Posterior vena cava (tissue), 2 donors: ENCODE measurements at regions not wholly inside any gene's neighbourhood (a gene's known extent, or its start where the extent isn't known, plus 50 kb on each side); places are given as distances from the start of the nearest gene placed in this dataset.

Experiments used
- DNase-seq: peaks from one replicate; pipeline ENCODE4 v3.0.0-alpha.2; 2020; ENCODE audit warnings: low spot score
- intact Hi-C, 2 donors: fragments of 100-400 bp; cut with DNase I; formaldehyde crosslinking; loops; one replicate each; pipeline versions ENCODE4 v1.14.1 to v1.14.2; 2022 to 2023
- donor health status: DM: yes; HTN: yes; CAD: no.
- donor health status: DM: yes; HTN: yes; CAD: no.

GRCh38 chrX:13518126-13518525 lies 51.3 kb upstream of the EGFL6 start:
- intact Hi-C loops, result no loop called here
- DNase-seq, result no peak

- DNase-seq, result no peak
- intact Hi-C loops, result no loop called here
These were observed 54.0 kb upstream of the EGFL6 start for GRCh38 chrX:13515211-13515930.

- intact Hi-C loops, result no loop called here
- DNase-seq, result no peak
These were observed 57.5 kb upstream of the EGFL6 start for GRCh38 chrX:13511944-13512330.

GRCh38 chrX:13511241-13511943 lies 58.0 kb upstream of the EGFL6 start:
- intact Hi-C loops, result no loop called here
- DNase-seq, result no peak

GRCh38 chrX:13507893-13508292 lies 61.5 kb upstream of the EGFL6 start:
- intact Hi-C loops, result loop anchor here (1.0 to 10.0 kb wide), 4 partner anchors 135 to 527 kb away; no protein-coding TSS in a partner anchor
- DNase-seq, result no peak

- peak; percentile 81 for DNase-seq
These were observed 62.8 kb upstream of the EGFL6 start for GRCh38 chrX:13506574-13506973.

DNA sequence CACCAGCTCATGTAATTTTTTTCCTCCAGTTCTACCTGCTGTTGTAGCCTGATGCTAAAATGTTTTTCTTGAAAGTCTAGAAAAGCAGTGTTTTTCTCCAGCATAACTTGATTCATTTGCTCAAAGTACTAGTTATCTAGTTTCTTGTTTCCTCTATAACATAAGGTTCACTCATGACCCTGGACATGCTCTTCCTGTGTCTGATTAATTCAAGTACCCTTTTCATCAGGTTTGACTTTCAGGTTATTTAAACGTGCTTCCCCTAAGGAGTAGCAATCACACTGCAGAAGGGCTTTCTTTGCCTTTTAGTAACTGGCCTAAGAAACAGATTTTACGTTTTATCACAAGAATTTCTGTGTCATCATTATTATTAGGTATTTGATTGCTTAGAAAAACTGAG lies 66.8 kb upstream of the EGFL6 start:
- DNase-seq, result no peak
- intact Hi-C loops, result loop anchor here in 1 of 2 donors (10.0 kb wide), 1 partner anchor 532 kb away; no protein-coding TSS in a partner anchor

More at GRCh38 chrX:13506574-13506973, 62.8 kb upstream of the EGFL6 start:
- intact Hi-C loops, result loop anchor here in 1 of 2 donors (5.0 to 10.0 kb wide), 2 partner anchors 141 to 528 kb away; no protein-coding TSS in a partner anchor

DNA sequence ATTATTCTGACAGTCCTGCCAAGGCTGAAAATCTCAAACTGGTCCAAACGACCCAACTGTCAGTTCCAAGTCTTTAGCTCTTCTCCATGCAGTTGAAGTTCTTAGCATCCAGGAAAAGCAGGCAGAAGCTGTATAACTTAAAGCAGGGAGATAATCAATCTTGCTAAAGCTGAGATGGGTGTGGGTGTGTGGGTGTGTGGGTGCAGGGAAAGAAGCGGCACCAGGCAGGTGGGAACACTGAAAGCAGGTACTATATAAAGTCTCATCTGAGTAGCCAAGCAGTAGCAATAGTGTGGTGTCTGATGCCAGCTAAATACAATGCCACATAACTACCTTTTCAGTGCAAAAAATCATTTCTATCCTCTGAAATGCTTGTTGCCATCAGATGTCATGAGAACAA lies 69.7 kb upstream of the EGFL6 start:
- no peak for DNase-seq
- intact Hi-C loops, result loop anchor here in 1 of 2 donors (10.0 kb wide), 1 partner anchor 535 kb away; no protein-coding TSS in a partner anchor

- no peak for DNase-seq
- intact Hi-C loops, result no loop called here
These were observed 71.2 kb upstream of the EGFL6 start for GRCh38 chrX:13498238-13498637.

DNA sequence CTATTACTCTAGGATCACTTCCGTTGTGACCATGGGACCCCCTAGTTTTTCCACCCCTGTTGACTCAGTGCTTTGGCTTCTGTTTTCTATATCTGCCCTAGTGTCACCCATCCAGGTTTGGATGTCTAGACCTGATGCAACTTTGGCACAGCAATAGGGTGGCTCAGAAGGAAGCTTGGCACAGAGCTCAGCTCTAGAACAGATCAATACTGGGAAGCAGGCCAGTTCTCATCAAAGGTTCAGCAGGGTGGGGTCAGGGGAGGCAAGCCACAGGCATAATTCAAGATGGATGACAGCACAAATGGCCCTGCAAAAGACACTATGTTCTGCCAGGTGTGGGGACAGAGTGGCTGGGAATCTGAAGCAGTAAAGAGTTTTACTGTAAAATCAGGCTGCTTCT lies 74.2 kb upstream of the EGFL6 start:
- intact Hi-C loops, result no loop called here
- DNase-seq, result no peak

- DNase-seq, result no peak
- intact Hi-C loops, result no loop called here
These were observed 74.8 kb upstream of the EGFL6 start for GRCh38 chrX:13494562-13494961.

- intact Hi-C loops, result no loop called here
- DNase-seq, result no peak
These were observed 75.7 kb upstream of the EGFL6 start for GRCh38 chrX:13493659-13494058.

DNA sequence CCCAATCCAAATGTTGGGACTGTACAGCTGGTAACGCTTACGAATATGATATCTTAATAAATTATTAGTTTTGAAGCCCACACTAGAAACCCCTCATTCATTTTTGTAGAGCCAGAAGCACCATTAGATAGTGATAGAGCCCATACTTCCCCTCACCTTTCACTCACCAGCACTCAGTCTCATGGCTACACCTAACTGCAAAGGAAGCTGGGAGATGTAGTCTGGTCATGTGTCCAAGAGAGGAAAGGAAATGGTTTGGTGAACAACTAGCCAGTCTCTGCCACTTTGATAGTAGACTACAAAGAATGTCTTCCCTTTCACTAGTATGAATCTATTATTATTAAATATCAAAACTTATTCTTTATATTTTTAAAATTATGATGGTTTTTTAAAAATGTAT lies 77.1 kb upstream of the EGFL6 start:
- DNase-seq, result no peak
- intact Hi-C loops, result no loop called here

DNA sequence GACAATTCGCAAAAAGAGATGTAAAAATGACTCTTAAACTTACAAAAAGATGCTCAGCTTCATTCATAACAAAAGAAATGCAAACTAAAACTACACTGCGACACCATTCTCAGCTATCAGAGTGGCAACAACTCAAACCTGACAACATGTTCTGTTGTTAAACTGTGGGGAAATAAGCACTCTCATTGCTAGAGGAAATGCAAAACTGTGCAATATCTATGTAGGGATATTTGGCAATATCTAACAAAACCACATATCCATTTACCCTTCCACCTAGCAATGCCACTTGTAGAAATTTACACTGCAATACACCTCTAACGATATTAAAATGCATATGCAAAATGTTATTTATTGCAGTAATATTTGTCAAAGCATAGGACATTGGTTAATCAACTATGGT lies 78.3 kb upstream of the EGFL6 start:
- DNase-seq, result no peak
- intact Hi-C loops, result no loop called here

GRCh38 chrX:13489454-13489853 lies 79.9 kb upstream of the EGFL6 start:
- DNase-seq, result peak; percentile 90
- intact Hi-C loops, result loop anchor here in 1 of 2 donors (5.0 to 10.0 kb wide), 3 partner anchors 115 to 517 kb away; no protein-coding TSS in a partner anchor

GRCh38 chrX:13487731-13488505 lies 81.5 kb upstream of the EGFL6 start:
- DNase-seq, result no peak
- intact Hi-C loops, result loop anchor here in 1 of 2 donors (5.0 to 10.0 kb wide), 3 partner anchors 113 to 516 kb away; no protein-coding TSS in a partner anchor

GRCh38 chrX:13485167-13485566 lies 84.2 kb upstream of the EGFL6 start:
- DNase-seq, result no peak
- intact Hi-C loops, result loop anchor here in 1 of 2 donors (5.0 to 10.0 kb wide), 3 partner anchors 110 to 513 kb away; no protein-coding TSS in a partner anchor

- intact Hi-C loops, result loop anchor here in 1 of 2 donors (10.0 kb wide), 2 partner anchors 109 to 369 kb away; no protein-coding TSS in a partner anchor
- DNase-seq, result no peak
These were observed 85.6 kb upstream of the EGFL6 start for GRCh38 chrX:13483773-13484172.

DNA sequence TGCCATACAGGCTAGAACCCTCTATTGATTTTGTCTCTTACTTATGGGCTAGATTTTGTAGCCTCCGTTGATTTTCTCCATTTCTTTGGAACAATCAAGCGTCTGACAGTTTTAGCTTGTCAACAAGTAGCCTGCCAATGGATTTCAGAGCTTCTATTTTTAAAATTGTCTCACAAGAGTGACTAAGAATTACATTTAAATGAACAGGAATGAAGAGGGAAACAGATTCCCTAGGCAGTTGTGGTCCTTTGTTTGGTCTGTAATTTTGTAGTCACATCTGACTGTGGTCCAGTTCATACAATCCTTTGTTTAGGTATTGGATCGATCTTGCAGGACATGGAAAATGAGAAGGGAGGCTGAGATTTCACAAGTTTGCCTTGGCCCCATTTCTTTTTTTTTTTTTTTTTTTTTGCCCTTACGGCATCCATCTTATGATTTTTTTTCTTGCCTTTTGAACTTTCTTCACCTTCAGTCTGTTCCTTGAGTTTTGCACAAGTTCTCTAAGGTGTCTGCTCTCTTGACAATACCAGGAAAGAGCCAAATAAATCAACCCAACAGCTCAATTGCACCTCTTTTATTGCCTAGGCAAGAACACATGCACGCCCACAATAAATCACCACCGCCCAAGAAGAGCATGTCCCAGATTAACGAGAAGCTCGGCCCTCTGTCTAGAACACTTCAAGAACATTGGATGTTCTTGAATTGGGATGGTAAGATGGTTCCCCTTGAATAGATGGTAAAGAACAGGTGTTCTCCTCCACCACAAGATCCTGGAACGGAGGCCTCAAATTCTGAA lies 86.5 kb upstream of the EGFL6 start:
- DNase-seq, result no peak
- intact Hi-C loops, result loop anchor here in 1 of 2 donors (10.0 kb wide), 2 partner anchors 108 to 368 kb away; no protein-coding TSS in a partner anchor
